ENCODE measurements at regions not wholly inside any gene's neighbourhood (a gene's known extent, or its start where the extent isn't known, plus 50 kb on each side); places are given as distances from the start of the nearest gene placed in this dataset.

GRCh38 chr4:4808086-4808485, 51.4 kb upstream of the MSX1 start:
- no peaks in the 10 kb centered on the region for H3K27me3 ChIP-seq
- H3K4me1 ChIP-seq (ENCODE audit: insufficient read depth): no peaks in the 10 kb centered on the region
- no peak for DNase-seq
- H3K36me3 ChIP-seq: no peaks in the 10 kb centered on the region
- WGBS, 3 donors: 65 to 73% (median 69%) methylated on average over 4 of the region's 4 CpGs
- TF ChIP-seq POLR2A (IDR thresholded peaks at IDR 0.05): no peak
- no peak overlapping the region for H3K27ac ChIP-seq
- intact Hi-C loops (cut with DNase I): no loop called here
- no peak overlapping the region for H3K4me3 ChIP-seq
- H3K9me3 ChIP-seq: no peaks in the 10 kb centered on the region

- intact Hi-C loops (cut with DNase I): no loop called here
- WGBS, 3 donors: 77 to 85% (median 83%) methylated on average over 8 of the region's 8 CpGs
- Histone ChIP-seq H3K9me3 (no peaks in the 10 kb centered on the region), H3K4me1 (ENCODE audit: insufficient read depth) (no peaks in the 10 kb centered on the region), H3K36me3 (no peaks in the 10 kb centered on the region), H3K4me3 (no peak overlapping the region), H3K27ac (no peak overlapping the region), H3K27me3 (no peaks in the 10 kb centered on the region)
- no peak for DNase-seq
- no peak for TF ChIP-seq POLR2A (IDR thresholded peaks at IDR 0.05)
- no peak for TF ChIP-seq CTCF (IDR thresholded peaks at IDR 0.05)
- no peak for TF ChIP-seq EP300 (IDR thresholded peaks at IDR 0.05)
These were observed 53.6 kb upstream of the MSX1 start for GRCh38 chr4:4805887-4806286.

GRCh38 chr4:4803912-4804296, 55.6 kb upstream of the MSX1 start:
- no peaks in the 10 kb centered on the region for H3K36me3 ChIP-seq
- TF ChIP-seq POLR2A (IDR thresholded peaks at IDR 0.05) (no peak), CTCF (IDR thresholded peaks at IDR 0.05) (no peak), EP300 (IDR thresholded peaks at IDR 0.05) (no peak)
- H3K27ac ChIP-seq: no peak overlapping the region
- no peaks in the 10 kb centered on the region for H3K27me3 ChIP-seq
- no peak for DNase-seq
- H3K9me3 ChIP-seq: no peaks in the 10 kb centered on the region
- WGBS, 3 donors: 84 to 95% (median 94%) methylated on average over 2 of the region's 2 CpGs
- no peaks in the 10 kb centered on the region for H3K4me1 ChIP-seq (ENCODE audit: insufficient read depth)
- intact Hi-C loops (cut with DNase I): no loop called here
- no peak overlapping the region for H3K4me3 ChIP-seq

GRCh38 chr4:4803216-4803911, 56.1 kb upstream of the MSX1 start:
- H3K36me3 ChIP-seq: no peaks in the 10 kb centered on the region
- H3K4me1 ChIP-seq (ENCODE audit: insufficient read depth): no peaks in the 10 kb centered on the region
- no peak overlapping the region for H3K27ac ChIP-seq
- intact Hi-C loops (cut with DNase I): no loop called here
- no peaks in the 10 kb centered on the region for H3K27me3 ChIP-seq
- no peak for DNase-seq
- TF ChIP-seq POLR2A (IDR thresholded peaks at IDR 0.05) (no peak), CTCF (IDR thresholded peaks at IDR 0.05) (no peak), EP300 (IDR thresholded peaks at IDR 0.05) (no peak)
- no peak overlapping the region for H3K4me3 ChIP-seq
- no peaks in the 10 kb centered on the region for H3K9me3 ChIP-seq
- 59 to 72% (median 60%) methylated on average over 5 of the region's 5 CpGs for WGBS, 3 donors

- Histone ChIP-seq H3K4me1 (ENCODE audit: insufficient read depth) (no peaks in the 10 kb centered on the region), H3K36me3 (no peaks in the 10 kb centered on the region), H3K9me3 (no peaks in the 10 kb centered on the region), H3K27ac (no peak overlapping the region), H3K27me3 (no peaks in the 10 kb centered on the region), H3K4me3 (no peak overlapping the region)
- TF ChIP-seq CTCF (IDR thresholded peaks at IDR 0.05) (no peak), POLR2A (IDR thresholded peaks at IDR 0.05) (no peak), EP300 (IDR thresholded peaks at IDR 0.05) (no peak)
- WGBS, 3 donors: 38 to 54% (median 41%) methylated on average over 6 of the region's 6 CpGs
- no peak for DNase-seq
- intact Hi-C loops (cut with DNase I): no loop called here
These were observed 58.6 kb upstream of the MSX1 start for GRCh38 chr4:4800646-4801408.

All from ovary (tissue), 7 donors.